ENCODE measurements at regions not wholly inside any gene's neighbourhood (a gene's known extent, or its start where the extent isn't known, plus 50 kb on each side); places are given as distances from the start of the nearest gene placed in this dataset.
A peak's percentile ranks its signal among the peaks of the same experiment; 100 is the strongest.

DNA sequence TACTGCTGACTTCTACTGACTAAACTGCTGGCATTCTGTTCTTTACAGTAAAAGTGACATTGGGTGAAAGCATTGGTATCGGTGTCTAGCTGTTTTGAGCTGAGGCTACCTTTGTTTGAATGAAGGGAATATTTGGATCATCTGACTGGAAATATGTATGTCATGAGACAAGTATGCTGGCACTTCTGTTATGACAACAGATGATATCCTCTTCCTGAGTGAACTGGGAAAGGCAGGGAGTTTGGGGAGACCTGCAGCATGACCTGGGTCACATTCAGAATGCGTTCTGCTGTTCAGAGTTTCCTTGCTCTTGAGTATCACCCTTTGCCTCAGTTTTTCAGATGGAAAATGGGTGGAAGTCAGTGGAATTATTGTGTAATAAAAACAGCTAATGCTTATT lies 81.8 kb downstream of the PLCE1 start (continued):
- TF ChIP-seq, protein P1, sequence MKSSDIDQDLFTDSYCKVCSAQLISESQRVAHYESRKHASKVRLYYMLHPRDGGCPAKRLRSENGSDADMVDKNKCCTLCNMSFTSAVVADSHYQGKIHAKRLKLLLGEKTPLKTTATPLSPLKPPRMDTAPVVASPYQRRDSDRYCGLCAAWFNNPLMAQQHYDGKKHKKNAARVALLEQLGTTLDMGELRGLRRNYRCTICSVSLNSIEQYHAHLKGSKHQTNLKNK (CRISPR knock-in tag; IDR thresholded peaks at IDR 0.05), result no peak
- TF ChIP-seq OVOL2 (CRISPR knock-in tag; IDR thresholded peaks at IDR 0.05; ENCODE audit: borderline replicate concordance), result no peak

DNA sequence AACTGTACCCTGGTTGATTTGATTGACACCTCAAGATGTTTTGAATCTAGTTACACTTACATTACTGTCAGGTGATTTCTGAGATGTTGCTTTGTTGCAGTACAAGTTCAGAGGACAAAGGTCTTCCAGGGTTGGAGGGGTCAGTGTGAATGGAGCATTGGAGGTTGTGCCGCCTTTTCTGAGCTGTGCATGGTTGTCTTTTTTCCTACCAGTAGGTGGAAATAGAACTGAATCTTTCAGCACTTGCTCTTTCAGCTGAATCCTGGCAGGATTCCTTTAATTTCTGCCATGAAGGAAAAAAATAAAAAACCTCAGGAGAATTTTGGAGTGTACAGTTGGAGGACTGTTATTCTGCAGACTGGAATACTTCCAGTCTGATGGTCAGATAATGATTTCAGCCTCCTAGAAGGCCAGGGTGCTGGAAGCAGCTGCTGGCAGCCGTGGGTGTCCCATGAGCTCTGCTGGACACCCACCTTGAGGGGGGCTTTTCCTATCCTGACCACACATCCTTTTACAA lies 82.7 kb downstream of the PLCE1 start:
- ATAC-seq (peak; percentile 53; the same call in 1 of the 2 replicates), DNase-seq (ENCODE audit: low spot score) (no peak)
- Mint-ChIP-seq H3K9me3 (peaks cover 9% of the 10 kb centered on the region), H3K36me3 (no peaks in the 10 kb centered on the region), H3K27ac (no peak overlapping the region), H3K4me1 (0 out of 2 replicates have a peak, but pooled peaks cover 3% of the 10 kb centered on the region), H3K27me3 (ENCODE audit: low read depth) (no peaks in the 10 kb centered on the region), H3K4me3 (no peak overlapping the region)
- TF ChIP-seq CREM (CRISPR knock-in tag; IDR thresholded peaks at IDR 0.05) (no peak), ZNF219 (CRISPR knock-in tag; IDR thresholded peaks at IDR 0.05; ENCODE audit: borderline replicate concordance) (no peak), NFATC4 (CRISPR knock-in tag; IDR thresholded peaks at IDR 0.05) (no peak), GABPB1 (CRISPR knock-in tag; IDR thresholded peaks at IDR 0.05) (no peak), NR1H2 (CRISPR knock-in tag; IDR thresholded peaks at IDR 0.05) (no peak), FOXP1 (CRISPR knock-in tag; IDR thresholded peaks at IDR 0.05; ENCODE audit: borderline replicate concordance) (no peak)
- TF ChIP-seq, protein P2, sequence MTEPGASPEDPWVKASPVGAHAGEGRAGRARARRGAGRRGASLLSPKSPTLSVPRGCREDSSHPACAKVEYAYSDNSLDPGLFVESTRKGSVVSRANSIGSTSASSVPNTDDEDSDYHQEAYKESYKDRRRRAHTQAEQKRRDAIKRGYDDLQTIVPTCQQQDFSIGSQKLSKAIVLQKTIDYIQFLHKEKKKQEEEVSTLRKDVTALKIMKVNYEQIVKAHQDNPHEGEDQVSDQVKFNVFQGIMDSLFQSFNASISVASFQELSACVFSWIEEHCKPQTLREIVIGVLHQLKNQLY (CRISPR knock-in tag; IDR thresholded peaks at IDR 0.05), result no peak
- TF ChIP-seq, protein P3, sequence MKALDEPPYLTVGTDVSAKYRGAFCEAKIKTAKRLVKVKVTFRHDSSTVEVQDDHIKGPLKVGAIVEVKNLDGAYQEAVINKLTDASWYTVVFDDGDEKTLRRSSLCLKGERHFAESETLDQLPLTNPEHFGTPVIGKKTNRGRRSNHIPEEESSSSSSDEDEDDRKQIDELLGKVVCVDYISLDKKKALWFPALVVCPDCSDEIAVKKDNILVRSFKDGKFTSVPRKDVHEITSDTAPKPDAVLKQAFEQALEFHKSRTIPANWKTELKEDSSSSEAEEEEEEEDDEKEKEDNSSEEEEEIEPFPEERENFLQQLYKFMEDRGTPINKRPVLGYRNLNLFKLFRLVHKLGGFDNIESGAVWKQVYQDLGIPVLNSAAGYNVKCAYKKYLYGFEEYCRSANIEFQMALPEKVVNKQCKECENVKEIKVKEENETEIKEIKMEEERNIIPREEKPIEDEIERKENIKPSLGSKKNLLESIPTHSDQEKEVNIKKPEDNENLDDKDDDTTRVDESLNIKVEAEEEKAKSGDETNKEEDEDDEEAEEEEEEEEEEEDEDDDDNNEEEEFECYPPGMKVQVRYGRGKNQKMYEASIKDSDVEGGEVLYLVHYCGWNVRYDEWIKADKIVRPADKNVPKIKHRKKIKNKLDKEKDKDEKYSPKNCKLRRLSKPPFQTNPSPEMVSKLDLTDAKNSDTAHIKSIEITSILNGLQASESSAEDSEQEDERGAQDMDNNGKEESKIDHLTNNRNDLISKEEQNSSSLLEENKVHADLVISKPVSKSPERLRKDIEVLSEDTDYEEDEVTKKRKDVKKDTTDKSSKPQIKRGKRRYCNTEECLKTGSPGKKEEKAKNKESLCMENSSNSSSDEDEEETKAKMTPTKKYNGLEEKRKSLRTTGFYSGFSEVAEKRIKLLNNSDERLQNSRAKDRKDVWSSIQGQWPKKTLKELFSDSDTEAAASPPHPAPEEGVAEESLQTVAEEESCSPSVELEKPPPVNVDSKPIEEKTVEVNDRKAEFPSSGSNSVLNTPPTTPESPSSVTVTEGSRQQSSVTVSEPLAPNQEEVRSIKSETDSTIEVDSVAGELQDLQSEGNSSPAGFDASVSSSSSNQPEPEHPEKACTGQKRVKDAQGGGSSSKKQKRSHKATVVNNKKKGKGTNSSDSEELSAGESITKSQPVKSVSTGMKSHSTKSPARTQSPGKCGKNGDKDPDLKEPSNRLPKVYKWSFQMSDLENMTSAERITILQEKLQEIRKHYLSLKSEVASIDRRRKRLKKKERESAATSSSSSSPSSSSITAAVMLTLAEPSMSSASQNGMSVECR (CRISPR knock-in tag; IDR thresholded peaks at IDR 0.05; ENCODE audit: borderline replicate concordance), result no peak
- TF ChIP-seq, protein P4, sequence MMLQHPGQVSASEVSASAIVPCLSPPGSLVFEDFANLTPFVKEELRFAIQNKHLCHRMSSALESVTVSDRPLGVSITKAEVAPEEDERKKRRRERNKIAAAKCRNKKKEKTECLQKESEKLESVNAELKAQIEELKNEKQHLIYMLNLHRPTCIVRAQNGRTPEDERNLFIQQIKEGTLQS (CRISPR knock-in tag; conservative IDR thresholded peaks at IDR 0.05), result no peak
- ChIA-PET POLR2A (no interaction called here), CTCF (interaction anchor here (0.7 to 2.0 kb wide), 14 partner anchors 9 to 368 kb away, joined by 3 to 11 read pairs (median 3); no protein-coding TSS in a partner anchor)

DNA sequence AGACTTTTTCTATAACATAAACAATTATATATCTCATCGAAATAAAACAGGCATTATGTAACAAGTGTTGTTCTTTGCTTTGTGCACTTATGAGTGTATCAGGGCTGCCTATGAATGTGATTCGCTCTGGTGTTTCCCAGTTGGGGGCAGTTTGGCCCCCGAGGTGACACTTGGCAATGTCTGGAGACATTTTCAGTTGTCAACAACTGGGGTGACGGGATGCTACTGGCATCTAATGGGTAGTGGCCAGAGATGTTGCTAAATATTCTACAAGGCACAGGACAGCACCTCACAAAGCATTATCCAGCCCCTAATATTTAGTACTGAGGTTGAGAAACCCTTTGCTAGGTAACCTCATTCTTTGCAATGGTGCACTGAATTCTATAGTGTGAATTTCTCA lies 83.3 kb downstream of the PLCE1 start:
- ATAC-seq, result no peak
- H3K36me3 Mint-ChIP-seq, result no peaks in the 10 kb centered on the region
- 0 out of 2 replicates have a peak, but pooled peaks cover 3% of the 10 kb centered on the region for H3K4me1 Mint-ChIP-seq
- no peaks in the 10 kb centered on the region for H3K27me3 Mint-ChIP-seq (ENCODE audit: low read depth)
- no peak for DNase-seq (ENCODE audit: low spot score)
- POLR2A ChIA-PET, result no interaction called here
- H3K4me3 Mint-ChIP-seq, result no peak overlapping the region
- no peak overlapping the region for H3K27ac Mint-ChIP-seq
- peaks cover 16% of the 10 kb centered on the region for H3K9me3 Mint-ChIP-seq
- CTCF ChIA-PET, result interaction anchor here (0.8 to 2.0 kb wide), 12 partner anchors 9 to 367 kb away, joined by 3 to 11 read pairs (median 4); no protein-coding TSS in a partner anchor
- TF ChIP-seq, protein P5, sequence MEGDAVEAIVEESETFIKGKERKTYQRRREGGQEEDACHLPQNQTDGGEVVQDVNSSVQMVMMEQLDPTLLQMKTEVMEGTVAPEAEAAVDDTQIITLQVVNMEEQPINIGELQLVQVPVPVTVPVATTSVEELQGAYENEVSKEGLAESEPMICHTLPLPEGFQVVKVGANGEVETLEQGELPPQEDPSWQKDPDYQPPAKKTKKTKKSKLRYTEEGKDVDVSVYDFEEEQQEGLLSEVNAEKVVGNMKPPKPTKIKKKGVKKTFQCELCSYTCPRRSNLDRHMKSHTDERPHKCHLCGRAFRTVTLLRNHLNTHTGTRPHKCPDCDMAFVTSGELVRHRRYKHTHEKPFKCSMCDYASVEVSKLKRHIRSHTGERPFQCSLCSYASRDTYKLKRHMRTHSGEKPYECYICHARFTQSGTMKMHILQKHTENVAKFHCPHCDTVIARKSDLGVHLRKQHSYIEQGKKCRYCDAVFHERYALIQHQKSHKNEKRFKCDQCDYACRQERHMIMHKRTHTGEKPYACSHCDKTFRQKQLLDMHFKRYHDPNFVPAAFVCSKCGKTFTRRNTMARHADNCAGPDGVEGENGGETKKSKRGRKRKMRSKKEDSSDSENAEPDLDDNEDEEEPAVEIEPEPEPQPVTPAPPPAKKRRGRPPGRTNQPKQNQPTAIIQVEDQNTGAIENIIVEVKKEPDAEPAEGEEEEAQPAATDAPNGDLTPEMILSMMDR (IDR thresholded peaks at IDR 0.05), result no peak
- TF ChIP-seq SMAD4 (CRISPR knock-in tag; IDR thresholded peaks at IDR 0.05) (no peak), CREB1 (CRISPR knock-in tag; IDR thresholded peaks at IDR 0.05) (no peak), ZNF232 (CRISPR knock-in tag; IDR thresholded peaks at IDR 0.05) (no peak), ZNF671 (CRISPR knock-in tag; IDR thresholded peaks at IDR 0.05) (no peak), MXD4 (CRISPR knock-in tag; IDR thresholded peaks at IDR 0.05; ENCODE audit: borderline replicate concordance) (no peak)
- TF ChIP-seq, protein P6, sequence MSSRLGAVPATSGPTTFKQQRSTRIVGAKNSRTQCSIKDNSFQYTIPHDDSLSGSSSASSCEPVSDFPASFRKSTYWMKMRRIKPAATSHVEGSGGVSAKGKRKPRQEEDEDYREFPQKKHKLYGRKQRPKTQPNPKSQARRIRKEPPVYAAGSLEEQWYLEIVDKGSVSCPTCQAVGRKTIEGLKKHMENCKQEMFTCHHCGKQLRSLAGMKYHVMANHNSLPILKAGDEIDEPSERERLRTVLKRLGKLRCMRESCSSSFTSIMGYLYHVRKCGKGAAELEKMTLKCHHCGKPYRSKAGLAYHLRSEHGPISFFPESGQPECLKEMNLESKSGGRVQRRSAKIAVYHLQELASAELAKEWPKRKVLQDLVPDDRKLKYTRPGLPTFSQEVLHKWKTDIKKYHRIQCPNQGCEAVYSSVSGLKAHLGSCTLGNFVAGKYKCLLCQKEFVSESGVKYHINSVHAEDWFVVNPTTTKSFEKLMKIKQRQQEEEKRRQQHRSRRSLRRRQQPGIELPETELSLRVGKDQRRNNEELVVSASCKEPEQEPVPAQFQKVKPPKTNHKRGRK (CRISPR knock-in tag; IDR thresholded peaks at IDR 0.05; ENCODE audit: borderline replicate concordance), result no peak
- TF ChIP-seq, protein P7, sequence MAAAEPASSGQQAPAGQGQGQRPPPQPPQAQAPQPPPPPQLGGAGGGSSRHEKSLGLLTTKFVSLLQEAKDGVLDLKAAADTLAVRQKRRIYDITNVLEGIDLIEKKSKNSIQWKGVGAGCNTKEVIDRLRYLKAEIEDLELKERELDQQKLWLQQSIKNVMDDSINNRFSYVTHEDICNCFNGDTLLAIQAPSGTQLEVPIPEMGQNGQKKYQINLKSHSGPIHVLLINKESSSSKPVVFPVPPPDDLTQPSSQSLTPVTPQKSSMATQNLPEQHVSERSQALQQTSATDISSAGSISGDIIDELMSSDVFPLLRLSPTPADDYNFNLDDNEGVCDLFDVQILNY (CRISPR knock-in tag; IDR thresholded peaks at IDR 0.05), result no peak
- TF ChIP-seq, protein P8, sequence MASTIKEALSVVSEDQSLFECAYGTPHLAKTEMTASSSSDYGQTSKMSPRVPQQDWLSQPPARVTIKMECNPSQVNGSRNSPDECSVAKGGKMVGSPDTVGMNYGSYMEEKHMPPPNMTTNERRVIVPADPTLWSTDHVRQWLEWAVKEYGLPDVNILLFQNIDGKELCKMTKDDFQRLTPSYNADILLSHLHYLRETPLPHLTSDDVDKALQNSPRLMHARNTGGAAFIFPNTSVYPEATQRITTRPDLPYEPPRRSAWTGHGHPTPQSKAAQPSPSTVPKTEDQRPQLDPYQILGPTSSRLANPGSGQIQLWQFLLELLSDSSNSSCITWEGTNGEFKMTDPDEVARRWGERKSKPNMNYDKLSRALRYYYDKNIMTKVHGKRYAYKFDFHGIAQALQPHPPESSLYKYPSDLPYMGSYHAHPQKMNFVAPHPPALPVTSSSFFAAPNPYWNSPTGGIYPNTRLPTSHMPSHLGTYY (CRISPR knock-in tag; IDR thresholded peaks at IDR 0.05), result no peak
- TF ChIP-seq, protein P9, sequence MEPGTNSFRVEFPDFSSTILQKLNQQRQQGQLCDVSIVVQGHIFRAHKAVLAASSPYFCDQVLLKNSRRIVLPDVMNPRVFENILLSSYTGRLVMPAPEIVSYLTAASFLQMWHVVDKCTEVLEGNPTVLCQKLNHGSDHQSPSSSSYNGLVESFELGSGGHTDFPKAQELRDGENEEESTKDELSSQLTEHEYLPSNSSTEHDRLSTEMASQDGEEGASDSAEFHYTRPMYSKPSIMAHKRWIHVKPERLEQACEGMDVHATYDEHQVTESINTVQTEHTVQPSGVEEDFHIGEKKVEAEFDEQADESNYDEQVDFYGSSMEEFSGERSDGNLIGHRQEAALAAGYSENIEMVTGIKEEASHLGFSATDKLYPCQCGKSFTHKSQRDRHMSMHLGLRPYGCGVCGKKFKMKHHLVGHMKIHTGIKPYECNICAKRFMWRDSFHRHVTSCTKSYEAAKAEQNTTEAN (CRISPR knock-in tag; IDR thresholded peaks at IDR 0.05), result no peak

Data from WTC11 (cell line).